ENCODE measurements at regions not wholly inside any gene's neighbourhood (a gene's known extent, or its start where the extent isn't known, plus 50 kb on each side); places are given as distances from the start of the nearest gene placed in this dataset.
"Not testable (repeated sequence)": the region's sequence is repeated elsewhere in the genome, so short reads cannot be mapped to it uniquely, and the experiment has no call there.

DNA sequence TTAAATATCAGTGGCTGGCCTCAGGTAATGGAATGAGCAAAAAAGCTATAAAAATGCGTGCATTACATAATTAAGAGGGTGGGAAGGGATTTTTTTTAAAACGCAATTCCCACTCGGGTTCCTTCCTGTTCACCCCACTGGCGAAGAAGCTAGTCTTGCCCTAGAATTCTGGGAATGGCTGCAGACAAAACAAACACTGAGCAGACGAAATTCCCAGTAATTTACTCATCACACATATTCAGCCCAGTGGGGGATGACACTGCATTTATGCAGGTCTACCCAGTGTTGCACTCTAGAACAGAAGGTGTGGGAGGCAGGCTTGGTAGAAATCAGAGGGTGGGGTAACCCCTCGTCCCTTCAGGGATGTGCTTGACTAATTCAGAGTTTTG is 2695.0 kb upstream of the DEFB115 start:
- DNase-seq (ENCODE audit: low read depth) (no peak), FAIRE-seq (no peak)

DNA sequence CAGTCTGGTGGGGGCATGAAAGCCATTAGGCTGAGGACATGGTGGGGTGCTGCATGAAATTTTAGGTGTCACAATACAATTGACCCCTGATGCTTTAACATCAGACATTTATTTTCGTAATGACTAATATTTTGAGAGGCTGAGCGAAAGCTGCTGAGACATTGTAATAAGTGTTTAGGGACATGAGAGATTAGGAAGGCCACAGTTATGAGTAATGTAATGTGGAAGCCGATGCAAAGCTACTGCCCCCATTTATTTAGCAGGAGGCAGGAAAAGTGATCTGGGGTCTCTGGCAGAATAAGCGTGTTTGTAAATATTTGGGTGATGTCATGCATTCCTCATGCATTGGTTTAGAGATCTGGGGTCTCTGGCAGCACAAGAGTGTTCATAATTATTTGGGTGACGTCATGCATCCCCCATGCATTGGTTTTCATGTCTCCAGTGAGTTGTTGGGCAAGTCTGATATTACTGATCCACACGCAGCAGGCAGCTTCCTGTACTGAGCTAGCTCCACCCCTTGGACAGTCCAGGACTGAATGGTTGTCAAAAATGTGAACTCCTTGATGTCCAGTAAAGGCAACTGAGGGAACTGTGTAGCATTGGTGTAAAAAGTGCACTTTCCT is 2694.5 kb upstream of the DEFB115 start:
- not testable (repeated sequence) for H3K4me3 ChIP-seq (ENCODE audit: low read depth, low read length); H3K36me3 ChIP-seq (ENCODE audit: control insufficient read depth, insufficient read depth, low read length); DNase-seq (ENCODE audit: low read depth); FAIRE-seq; H3K27me3 ChIP-seq (ENCODE audit: control insufficient read depth, insufficient read depth, low read length)

More for the DNA sequence above, 2695.0 kb upstream of the DEFB115 start:
- TF ChIP-seq, protein P1, sequence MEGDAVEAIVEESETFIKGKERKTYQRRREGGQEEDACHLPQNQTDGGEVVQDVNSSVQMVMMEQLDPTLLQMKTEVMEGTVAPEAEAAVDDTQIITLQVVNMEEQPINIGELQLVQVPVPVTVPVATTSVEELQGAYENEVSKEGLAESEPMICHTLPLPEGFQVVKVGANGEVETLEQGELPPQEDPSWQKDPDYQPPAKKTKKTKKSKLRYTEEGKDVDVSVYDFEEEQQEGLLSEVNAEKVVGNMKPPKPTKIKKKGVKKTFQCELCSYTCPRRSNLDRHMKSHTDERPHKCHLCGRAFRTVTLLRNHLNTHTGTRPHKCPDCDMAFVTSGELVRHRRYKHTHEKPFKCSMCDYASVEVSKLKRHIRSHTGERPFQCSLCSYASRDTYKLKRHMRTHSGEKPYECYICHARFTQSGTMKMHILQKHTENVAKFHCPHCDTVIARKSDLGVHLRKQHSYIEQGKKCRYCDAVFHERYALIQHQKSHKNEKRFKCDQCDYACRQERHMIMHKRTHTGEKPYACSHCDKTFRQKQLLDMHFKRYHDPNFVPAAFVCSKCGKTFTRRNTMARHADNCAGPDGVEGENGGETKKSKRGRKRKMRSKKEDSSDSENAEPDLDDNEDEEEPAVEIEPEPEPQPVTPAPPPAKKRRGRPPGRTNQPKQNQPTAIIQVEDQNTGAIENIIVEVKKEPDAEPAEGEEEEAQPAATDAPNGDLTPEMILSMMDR (IDR thresholded peaks at IDR 0.05; ENCODE audit: insufficient read depth, low read length, severe bottlenecking) = no peak
- Histone ChIP-seq H3K4me3 (ENCODE audit: low read depth, low read length) (no peak overlapping the region), H3K27me3 (ENCODE audit: control insufficient read depth, insufficient read depth, low read length) (no peaks in the 10 kb centered on the region), H3K36me3 (ENCODE audit: control insufficient read depth, insufficient read depth, low read length) (no peaks in the 10 kb centered on the region)

DNA sequence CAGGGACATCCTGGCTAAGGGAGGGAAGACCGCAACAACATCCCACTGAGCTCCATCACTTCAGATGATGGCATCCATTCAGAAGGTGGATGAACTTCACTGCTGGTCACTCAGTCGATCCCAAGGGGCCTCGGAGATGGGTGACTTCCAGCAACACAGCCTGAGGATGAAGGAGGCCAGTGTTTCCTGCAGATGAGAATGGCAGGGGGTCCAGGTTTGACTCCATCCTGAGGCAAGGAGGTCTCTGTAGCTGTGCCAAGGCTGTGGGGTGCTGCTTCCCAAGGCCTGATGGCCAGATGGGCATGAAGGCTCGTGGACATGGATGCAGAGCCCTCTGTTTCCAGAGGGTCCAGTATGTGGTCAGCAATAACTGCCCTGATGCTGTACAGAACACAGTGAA is 2693.4 kb upstream of the DEFB115 start:
- H3K36me3 ChIP-seq (ENCODE audit: control insufficient read depth, insufficient read depth, low read length); H3K4me3 ChIP-seq (ENCODE audit: low read depth, low read length); DNase-seq (ENCODE audit: low read depth); FAIRE-seq; H3K27me3 ChIP-seq (ENCODE audit: control insufficient read depth, insufficient read depth, low read length): not testable (repeated sequence)

DNA sequence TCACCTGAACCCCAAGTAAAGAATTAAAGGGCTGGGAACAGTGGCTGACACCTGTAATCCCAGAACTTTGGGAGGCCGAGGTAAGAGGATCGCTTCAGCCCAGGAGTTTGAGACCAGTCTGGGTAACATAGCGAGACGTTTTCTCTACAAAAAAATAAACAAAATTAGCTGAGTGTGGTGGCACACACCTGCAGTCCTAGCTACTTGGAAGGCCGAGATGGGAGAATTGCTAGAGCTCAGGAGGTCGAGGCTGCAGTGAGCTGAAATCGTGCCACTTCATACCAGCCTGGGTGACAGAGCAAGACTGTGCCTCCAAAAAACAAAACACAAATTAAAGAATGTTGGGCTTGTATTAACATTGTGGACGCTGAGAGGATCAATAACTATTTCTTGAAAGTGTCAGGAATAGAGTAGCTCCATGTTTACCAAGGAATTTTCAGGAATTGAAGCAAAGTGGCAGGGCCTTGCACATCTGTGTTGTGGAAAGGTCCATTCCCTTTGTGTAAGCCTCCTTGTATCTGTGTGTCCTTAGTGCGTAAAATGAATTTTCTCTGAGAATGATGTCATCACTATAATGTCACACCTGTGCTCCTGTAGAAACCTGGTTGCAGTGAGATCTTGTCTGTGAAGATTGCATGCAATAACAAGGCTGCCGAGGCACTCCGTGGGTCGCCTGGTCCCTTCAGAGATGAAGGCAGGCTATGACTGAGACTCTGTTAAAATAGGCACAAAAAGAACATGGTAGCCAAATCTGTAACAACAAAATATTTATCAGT is 2692.6 kb upstream of the DEFB115 start:
- H3K36me3 ChIP-seq (ENCODE audit: control insufficient read depth, insufficient read depth, low read length); DNase-seq (ENCODE audit: low read depth); H3K27me3 ChIP-seq (ENCODE audit: control insufficient read depth, insufficient read depth, low read length); H3K4me3 ChIP-seq (ENCODE audit: low read depth, low read length); FAIRE-seq: not testable (repeated sequence)

DNA sequence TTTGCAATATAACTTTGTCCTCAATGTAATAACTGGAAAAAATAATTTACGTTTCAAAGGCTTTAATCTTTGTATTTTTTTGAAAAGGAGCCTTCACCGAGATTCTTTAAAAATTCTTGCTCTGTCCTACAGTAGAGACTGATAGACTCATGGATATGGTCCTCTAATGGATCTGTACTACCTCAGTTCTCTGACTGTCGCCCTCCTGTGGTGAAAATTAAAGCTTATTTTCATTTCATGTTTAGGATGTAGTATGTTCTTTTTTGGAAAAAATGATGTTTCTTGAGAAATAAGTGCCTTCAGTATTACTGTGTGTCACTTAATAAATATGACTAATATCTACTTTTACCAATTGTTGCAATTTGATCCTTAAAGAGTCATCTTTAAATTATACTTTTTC is 2681.5 kb upstream of the DEFB115 start:
- not testable (repeated sequence) for FAIRE-seq; DNase-seq (ENCODE audit: low read depth); H3K36me3 ChIP-seq (ENCODE audit: control insufficient read depth, insufficient read depth, low read length); H3K27me3 ChIP-seq (ENCODE audit: control insufficient read depth, insufficient read depth, low read length); H3K4me3 ChIP-seq (ENCODE audit: low read depth, low read length)

DNA sequence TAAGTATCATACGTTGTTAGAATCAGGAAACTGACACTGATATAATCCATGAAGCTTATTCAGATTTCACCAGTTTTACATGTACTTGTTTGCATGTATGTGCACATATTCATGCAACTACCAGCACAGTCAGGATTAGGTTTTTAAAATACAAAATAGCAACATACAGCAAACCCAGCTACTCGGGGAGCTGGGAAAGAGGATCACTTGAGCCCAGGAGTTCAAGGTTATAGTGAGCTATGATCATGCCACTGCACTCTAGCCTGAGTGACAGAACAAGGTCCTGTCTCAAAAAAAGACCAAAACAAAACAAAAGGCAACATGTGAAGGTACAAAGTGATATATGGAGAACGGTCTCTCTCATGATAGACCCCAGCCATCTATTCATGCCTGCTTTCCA is 2665.8 kb upstream of the DEFB115 start:
- not testable (repeated sequence) for FAIRE-seq

DNA sequence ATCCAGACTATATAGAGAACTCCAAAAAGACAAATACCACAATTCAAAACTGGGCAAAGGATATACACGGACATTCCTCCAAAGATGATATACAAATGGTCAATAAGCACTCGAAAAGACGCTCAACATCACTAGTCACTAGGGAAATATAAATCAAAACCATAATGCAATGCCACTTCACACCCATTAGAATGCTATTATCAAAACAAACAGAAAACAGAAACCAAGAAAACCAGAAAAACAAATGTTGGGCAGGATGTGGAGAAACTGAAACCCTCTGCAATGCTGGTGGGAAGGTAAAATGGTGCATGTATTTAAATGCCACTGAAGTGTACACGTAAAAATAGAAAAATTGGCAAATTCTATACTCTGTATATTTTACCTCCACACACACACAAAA is 2664.1 kb upstream of the DEFB115 start:
- H3K36me3 ChIP-seq (ENCODE audit: control insufficient read depth, insufficient read depth, low read length); H3K4me3 ChIP-seq (ENCODE audit: low read depth, low read length); DNase-seq (ENCODE audit: low read depth); H3K27me3 ChIP-seq (ENCODE audit: control insufficient read depth, insufficient read depth, low read length); FAIRE-seq: not testable (repeated sequence)

More for the DNA sequence above, 2665.8 kb upstream of the DEFB115 start:
- not testable (repeated sequence) for DNase-seq (ENCODE audit: low read depth); H3K4me3 ChIP-seq (ENCODE audit: low read depth, low read length); H3K36me3 ChIP-seq (ENCODE audit: control insufficient read depth, insufficient read depth, low read length); H3K27me3 ChIP-seq (ENCODE audit: control insufficient read depth, insufficient read depth, low read length)

DNA sequence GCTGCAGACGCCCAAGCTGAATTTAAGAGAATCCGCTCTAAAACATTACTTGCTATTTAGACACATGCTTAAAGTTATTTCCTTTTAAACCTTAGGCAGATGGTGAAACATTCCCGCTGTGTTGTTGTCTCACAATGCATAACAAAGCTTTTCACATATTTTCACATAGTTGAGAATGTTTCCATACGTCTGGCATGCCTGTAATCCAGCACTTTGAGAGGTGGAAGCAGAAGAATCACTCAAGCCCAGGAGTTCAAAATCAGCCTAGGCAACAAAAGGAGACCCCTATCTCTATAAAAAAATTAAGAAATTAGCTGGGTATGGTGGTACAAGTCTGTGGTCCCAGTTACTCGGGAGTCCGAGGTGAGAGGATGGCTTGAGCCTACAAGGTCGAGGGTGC is 2663.0 kb upstream of the DEFB115 start:
- H3K36me3 ChIP-seq (ENCODE audit: control insufficient read depth, insufficient read depth, low read length) = not testable (repeated sequence)

DNA sequence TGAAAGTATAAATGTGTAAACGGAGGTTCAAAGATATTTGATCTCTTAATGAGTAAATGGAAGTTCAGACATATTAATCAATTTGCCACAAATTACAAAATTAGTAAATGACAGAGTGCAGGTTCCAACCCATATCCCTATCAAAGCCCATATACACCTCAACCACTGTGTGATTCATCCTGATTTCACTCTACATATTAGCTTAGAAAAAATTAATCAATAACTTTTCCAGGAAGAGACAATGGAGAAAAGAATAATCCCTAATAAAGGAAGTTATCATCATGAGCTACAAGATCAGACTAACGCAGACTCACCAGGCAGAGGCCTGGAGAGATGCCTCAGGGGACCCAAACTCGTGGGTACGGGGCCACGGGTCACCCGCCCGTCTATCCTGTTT is 2655.5 kb upstream of the DEFB115 start:
- H3K27me3 ChIP-seq (ENCODE audit: control insufficient read depth, insufficient read depth, low read length); FAIRE-seq; DNase-seq (ENCODE audit: low read depth); H3K36me3 ChIP-seq (ENCODE audit: control insufficient read depth, insufficient read depth, low read length): not testable (repeated sequence)
- peak overlapping the region; percentile 59 for H3K4me3 ChIP-seq (ENCODE audit: low read depth, low read length)

More for the DNA sequence above, 2663.0 kb upstream of the DEFB115 start:
- not testable (repeated sequence) for DNase-seq (ENCODE audit: low read depth); FAIRE-seq; H3K27me3 ChIP-seq (ENCODE audit: control insufficient read depth, insufficient read depth, low read length); H3K4me3 ChIP-seq (ENCODE audit: low read depth, low read length)

All from bronchial epithelial cell (primary cell).